ENCODE measurements at regions not wholly inside any gene's neighbourhood (a gene's known extent, or its start where the extent isn't known, plus 50 kb on each side); places are given as distances from the start of the nearest gene placed in this dataset.

DNA sequence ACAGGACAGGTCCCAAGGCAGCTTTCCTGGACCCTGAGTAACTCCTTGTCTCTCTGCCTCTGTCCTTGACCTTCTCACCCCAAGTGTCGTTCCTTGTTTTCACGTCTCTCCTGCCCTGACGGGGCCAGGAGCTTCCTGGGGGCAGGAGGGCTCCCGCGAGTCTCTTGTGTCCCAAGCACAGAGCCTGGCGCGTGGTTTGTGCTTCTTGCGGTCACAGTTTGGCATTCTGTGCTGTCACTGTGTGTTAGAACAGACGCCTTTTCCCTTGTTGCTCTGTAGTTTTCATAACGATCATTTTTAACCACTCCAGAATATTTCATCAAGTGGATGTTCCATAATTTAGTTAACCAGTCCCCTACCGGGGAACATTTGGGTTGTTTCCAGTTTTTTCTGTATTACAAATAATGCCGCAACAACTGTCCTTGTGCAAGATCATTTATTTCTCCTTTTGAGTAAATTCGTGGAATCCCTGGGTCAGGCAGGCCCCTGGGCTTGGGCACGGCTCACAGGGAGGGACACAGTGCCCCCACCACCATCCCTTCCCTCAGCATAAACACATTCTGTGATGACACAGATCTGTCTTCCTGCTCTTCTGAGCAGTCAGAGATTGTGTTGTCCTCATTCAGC, 71.9 kb downstream of the TSPAN17 start:
- Histone ChIP-seq H3K4me1 (no peaks in the 10 kb centered on the region), H3K27ac (no peak overlapping the region), H3K27me3 (peaks cover 0 to 94% (median 0%) of the 10 kb centered on the region in 4 donors), H3K36me3 (no peaks in the 10 kb centered on the region), H3K4me3 (no peak overlapping the region), H3K9me3 (peaks cover 0 to 4% (median 0%) of the 10 kb centered on the region in 3 donors)
- no peak for DNase-seq
- intact Hi-C loops (cut with DNase I): no loop called here
- 38 to 40% methylated on average over 14 of the region's 14 CpGs for WGBS, 2 donors
- TF ChIP-seq POLR2A (IDR thresholded peaks at IDR 0.05): no peak
- TF ChIP-seq CTCF (IDR thresholded peaks at IDR 0.05): no peak

GRCh38 chr5:176721509-176721908, 74.2 kb downstream of the TSPAN17 start:
- WGBS, 2 donors: 86 to 90% methylated on average over 9 to 10 of the region's 10 CpGs
- H3K27me3 ChIP-seq: peaks cover 0 to 94% (median 2%) of the 10 kb centered on the region in 4 donors
- DNase-seq: no peak
- no peaks in the 10 kb centered on the region for H3K4me1 ChIP-seq
- intact Hi-C loops (cut with DNase I): no loop called here
- no peaks in the 10 kb centered on the region for H3K36me3 ChIP-seq
- H3K4me3 ChIP-seq: no peak overlapping the region
- no peak overlapping the region for H3K27ac ChIP-seq
- no peaks in the 10 kb centered on the region for H3K9me3 ChIP-seq
- no peak for TF ChIP-seq CTCF (IDR thresholded peaks at IDR 0.05)
- no peak for TF ChIP-seq POLR2A (IDR thresholded peaks at IDR 0.05)

- peaks cover 0 to 94% (median 4%) of the 10 kb centered on the region in 4 donors for H3K27me3 ChIP-seq
- intact Hi-C loops (cut with DNase I): no loop called here
- no peak overlapping the region for H3K27ac ChIP-seq
- WGBS, 2 donors: 45 to 48% methylated on average over 9 to 10 of the region's 10 CpGs
- H3K4me3 ChIP-seq: no peak overlapping the region
- no peaks in the 10 kb centered on the region for H3K36me3 ChIP-seq
- H3K4me1 ChIP-seq: no peaks in the 10 kb centered on the region
- TF ChIP-seq CTCF (IDR thresholded peaks at IDR 0.05) (no peak), POLR2A (IDR thresholded peaks at IDR 0.05) (no peak)
- DNase-seq: no peak
- H3K9me3 ChIP-seq: no peaks in the 10 kb centered on the region
These were observed 75.5 kb downstream of the TSPAN17 start for GRCh38 chr5:176722757-176723156.

DNA sequence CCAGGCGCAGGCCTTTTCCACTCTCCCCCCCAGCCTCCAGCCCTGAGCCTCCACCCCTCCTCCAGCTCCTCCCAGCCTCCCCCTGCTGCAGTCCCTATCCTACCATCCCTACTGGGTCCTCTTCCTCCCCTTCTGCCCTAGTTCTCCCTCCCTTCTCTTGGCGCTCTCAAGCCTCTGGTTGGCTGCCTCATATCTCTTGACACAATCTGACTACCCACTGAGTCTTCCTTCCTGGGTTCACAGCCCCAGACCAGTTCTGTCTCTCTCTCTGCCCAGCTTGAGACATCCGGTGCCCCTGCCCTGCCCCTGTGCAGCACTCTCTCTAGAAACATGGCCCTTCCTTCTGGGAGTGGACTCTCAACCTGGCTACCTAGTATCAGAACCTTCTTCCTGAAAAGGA, 76.2 kb downstream of the TSPAN17 start:
- intact Hi-C loops (cut with DNase I): no loop called here
- TF ChIP-seq CTCF (IDR thresholded peaks at IDR 0.05) (no peak), POLR2A (IDR thresholded peaks at IDR 0.05) (no peak)
- Histone ChIP-seq H3K36me3 (no peaks in the 10 kb centered on the region), H3K9me3 (no peaks in the 10 kb centered on the region), H3K27me3 (peaks cover 0 to 94% (median 4%) of the 10 kb centered on the region in 4 donors), H3K4me3 (no peak overlapping the region), H3K27ac (no peak overlapping the region), H3K4me1 (no peaks in the 10 kb centered on the region)
- DNase-seq: no peak
- WGBS, 2 donors: 55 to 79% methylated on average over 3 of the region's 3 CpGs

GRCh38 chr5:176724472-176724871, 77.2 kb downstream of the TSPAN17 start:
- intact Hi-C loops (cut with DNase I): no loop called here
- no peak for DNase-seq
- WGBS, 2 donors: 38 to 53% methylated on average over 6 to 8 of the region's 8 CpGs
- Histone ChIP-seq H3K4me1 (no peaks in the 10 kb centered on the region), H3K9me3 (no peaks in the 10 kb centered on the region), H3K27me3 (peaks cover 0 to 94% (median 4%) of the 10 kb centered on the region in 4 donors), H3K36me3 (no peaks in the 10 kb centered on the region), H3K4me3 (no peak overlapping the region), H3K27ac (no peak overlapping the region)
- no peak for TF ChIP-seq CTCF (IDR thresholded peaks at IDR 0.05)
- no peak for TF ChIP-seq POLR2A (IDR thresholded peaks at IDR 0.05)

Measured in esophagus squamous epithelium (tissue), 5 donors.